GM18907 (cell line): ENCODE measurements at regions not wholly inside any gene's neighbourhood (a gene's known extent, or its start where the extent isn't known, plus 50 kb on each side); places are given as distances from the start of the nearest gene placed in this dataset.
A peak's percentile ranks its signal among the peaks of the same experiment; 100 is the strongest.

Experiments
- ATAC-seq: cut with Tn5 transposase; IDR thresholded peaks from one replicate; pipeline ENCODE4 v1.9.1; 2021; ENCODE audit warnings: mild to moderate bottlenecking, moderate library complexity; ENCODE audit not compliant: unreplicated experiment

DNA sequence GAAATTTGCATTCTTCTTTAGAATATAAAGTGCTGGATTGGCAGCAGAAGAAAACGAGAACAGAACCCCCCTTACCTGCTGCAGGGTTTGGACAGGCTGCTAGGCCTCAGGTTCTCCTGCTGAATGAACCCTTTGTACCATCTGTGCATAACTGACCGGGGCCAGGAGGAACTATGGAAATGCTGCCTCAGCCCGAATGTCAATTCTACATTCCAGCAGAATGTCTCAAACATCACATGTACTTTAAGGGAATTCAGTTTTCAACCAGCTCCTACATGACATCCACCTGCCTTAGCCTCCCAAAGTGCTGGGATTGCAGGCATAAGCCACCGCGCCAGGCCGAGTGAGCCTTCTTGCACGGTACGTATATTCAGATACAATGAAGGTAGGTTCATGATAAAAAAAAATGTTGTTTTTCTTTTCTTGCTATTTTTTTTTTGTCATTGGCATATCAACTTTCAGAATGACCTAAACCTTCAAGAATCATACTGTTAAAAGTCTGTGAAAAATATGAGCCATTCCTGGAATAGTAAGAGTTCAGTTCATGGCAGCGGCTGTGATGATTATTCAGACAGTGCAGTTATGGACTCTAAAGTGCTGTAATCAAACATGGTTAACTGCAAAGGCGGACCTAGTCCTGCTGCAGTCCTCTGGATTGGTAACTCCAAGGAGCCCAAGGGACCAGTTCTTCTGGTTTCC, 84.4 kb upstream of the TNS3 start:
- ATAC-seq: no peak

DNA sequence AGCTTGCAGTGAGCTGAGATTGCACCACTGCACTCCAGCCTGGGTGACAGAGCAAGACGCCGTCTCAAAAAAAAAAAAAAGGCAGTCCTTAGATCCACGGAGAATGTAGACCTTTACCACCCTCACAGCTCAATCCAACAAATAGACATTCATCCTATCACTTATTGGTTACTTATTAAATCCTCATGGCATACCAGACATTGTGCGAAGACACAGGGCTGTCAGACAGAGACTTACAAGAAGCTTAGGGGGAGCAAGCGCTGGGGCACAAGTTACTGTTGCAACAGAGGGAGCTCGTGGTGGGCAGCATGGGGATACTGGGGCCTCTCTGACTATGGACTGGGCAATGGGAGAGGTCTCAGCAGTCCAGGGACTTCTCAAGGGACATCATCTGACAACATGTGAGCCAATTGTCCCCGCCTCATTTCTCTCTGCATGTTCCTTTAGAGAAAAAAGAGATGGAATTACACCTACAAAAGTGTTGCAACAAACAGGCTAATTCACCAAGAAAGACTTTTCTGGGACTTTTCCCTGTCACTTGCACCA, 82.8 kb upstream of the TNS3 start:
- ATAC-seq: no peak

DNA sequence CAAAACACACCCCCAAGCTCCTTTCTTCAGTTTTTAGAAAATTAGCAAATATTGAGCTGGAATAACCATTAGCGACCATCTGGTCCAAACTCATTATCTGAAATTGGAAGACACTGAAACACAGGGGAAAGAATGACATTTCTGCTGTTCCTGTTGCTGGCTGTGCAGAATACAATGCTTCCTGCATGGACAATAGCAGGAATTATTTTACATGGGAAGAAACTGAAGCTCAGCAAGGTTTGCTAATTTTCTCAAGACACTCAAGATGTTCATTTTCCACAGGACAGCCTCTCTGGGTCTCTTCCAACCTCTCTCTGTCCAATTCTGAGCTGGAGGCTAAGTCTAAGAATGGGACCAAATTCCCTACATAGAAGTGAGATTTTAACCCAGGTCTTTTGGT, 81.9 kb upstream of the TNS3 start:
- ATAC-seq: no peak

DNA sequence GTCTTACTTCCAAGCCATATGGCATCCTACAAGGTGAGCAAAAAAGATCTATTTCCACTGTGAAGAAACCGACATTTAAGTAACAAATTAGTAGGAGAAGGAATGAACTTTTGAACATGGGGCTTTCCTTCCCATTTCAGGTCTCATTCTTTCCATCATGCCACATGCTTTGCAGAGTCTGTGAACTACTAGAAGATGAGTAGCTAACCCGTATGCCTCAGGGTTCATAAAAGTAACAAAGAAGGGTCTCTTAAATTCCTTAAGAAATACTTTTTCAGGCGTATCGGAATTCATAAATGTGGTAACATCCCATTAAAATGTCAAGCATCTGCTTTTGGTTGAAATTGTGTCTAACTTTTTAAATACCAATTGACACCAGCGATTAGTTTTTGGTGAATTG, 81.3 kb upstream of the TNS3 start:
- ATAC-seq: no peak

DNA sequence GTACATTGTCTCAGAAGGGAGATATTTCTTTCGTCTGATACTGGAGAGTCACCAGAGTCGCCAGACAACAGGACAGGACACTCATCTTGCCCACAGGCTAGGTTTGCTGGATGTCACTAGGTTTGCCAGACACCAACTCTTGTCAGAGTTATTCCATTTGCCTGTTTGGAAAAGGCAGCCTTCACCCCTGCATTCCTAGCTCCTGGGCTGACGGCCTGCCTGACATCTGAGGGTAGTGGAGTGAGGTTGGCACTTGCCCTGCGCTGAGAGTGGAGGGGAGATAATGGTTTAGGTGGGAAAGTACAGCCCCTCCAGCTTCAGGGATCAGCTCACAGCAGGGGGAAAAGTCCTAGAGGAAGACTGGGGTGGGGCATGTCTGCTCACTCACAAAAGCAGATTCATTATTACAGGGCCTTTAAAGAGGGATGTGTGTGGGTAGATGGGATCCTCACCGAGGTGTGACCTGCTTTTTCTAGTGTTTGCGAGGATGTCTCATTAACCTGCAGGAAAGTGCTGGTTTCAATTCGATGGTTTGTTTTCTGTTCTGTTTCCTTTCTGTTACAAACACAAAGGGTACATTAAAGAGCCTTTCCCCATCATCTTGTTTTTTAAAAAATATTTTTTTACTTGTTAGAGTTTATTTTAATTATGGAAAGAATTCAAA, 79.3 kb upstream of the TNS3 start:
- no peak for ATAC-seq

DNA sequence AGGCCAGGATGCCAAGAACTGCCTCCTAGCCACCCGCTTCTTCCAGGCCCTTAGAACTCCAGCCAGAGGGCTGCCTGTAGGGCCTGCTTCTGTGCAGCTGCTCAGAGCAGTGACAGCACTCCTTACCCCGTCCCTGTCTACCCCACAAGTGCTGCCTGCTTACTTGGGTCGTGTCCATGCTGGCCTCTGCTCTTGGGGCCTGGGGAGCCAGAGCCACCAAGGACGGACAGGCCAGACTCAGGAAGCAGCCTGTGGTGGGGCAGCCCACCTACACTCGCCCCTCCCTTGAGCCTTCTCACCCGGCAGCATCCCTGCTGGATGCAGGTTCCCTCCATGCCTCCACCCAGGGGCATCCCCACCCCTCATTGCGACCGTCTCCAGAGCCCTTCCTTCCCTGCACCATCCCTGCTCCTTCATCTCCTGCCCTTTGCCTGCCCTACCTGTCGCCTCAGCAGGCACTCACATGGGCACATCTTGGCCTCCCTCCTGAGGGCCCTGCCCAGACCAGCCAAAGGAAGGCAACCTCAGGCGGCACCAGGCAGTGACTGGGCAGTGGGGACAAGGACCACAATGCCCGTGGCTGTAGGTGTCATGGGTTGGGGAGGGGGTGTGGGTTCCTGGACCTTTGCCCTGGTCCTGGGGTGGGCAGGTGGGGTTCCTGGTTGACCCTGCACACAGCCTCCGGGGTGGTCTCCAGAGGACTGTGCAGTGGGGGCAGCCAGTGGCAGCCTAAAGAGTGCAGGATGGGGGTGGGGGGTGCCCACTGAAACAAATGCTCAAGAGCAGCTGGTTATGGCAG, 78.0 kb upstream of the TNS3 start:
- no peak for ATAC-seq

- ATAC-seq: no peak
These were observed 77.2 kb upstream of the TNS3 start for GRCh38 chr7:47658886-47659635.

- no peak for ATAC-seq
These were observed 75.2 kb upstream of the TNS3 start for GRCh38 chr7:47657126-47657525.

- no peak for ATAC-seq
These were observed 72.9 kb upstream of the TNS3 start for GRCh38 chr7:47654672-47655298.

- no peak for ATAC-seq
These were observed 71.9 kb upstream of the TNS3 start for GRCh38 chr7:47653550-47654411.

GRCh38 chr7:47652591-47652990, 70.7 kb upstream of the TNS3 start:
- no peak for ATAC-seq

- ATAC-seq: no peak
These were observed 69.7 kb upstream of the TNS3 start for GRCh38 chr7:47651355-47652317.

GRCh38 chr7:47649919-47650318, 68.0 kb upstream of the TNS3 start:
- no peak for ATAC-seq

- no peak for ATAC-seq
These were observed 66.5 kb upstream of the TNS3 start for GRCh38 chr7:47648275-47648925.

DNA sequence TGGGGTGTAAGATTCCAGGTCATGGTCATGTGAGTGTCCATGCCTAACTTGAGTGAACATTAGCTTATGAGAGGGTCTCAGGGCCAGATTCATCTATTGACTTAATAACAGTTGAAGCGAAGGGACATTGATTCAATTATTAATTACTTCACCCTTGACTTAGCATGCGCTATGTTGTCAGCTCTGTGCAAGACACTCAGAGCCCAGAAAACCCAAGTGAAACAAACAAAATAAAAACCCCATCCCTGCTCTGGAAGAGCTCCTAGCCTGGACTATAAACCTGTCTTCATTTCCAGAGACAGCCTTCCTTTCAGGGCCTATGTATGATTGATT, 66.0 kb upstream of the TNS3 start:
- no peak for ATAC-seq

GRCh38 chr7:47647181-47647917, 65.4 kb upstream of the TNS3 start:
- ATAC-seq: peak; percentile 66

DNA sequence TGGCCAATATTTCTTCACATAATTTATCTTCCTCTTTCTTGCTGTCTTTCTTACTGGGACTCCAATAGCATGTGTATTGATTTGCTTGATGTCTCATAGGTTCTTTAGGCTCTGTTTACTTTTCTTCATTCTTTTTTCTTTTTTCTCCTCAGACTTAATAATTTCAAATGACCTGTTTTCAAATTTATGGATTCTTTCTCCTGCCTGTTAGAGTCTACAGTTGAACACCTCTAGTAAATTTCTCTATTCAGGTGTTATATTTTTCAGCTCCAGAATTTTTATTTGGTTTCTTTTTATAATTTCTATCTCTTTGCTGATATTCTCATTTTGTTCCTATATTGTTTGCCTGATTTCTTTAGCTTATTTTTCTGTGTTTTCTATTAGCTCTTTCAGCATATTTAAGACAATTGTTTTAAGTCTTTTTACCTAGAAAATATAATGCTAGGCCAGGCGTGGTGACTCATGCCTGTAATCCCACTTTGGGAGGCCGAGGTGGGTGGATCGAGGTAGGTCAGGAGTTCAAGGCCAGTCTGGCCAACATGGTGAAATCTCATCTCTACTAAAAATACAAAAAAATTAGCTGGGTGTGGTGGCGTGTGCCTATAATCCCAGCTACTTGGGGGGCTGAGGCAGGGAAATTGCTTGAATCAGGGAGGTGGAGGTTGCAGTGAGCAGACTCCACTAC, 61.9 kb upstream of the TNS3 start:
- no peak for ATAC-seq
